AG09319 (cell line): ENCODE measurements at regions not wholly inside any gene's neighbourhood (a gene's known extent, or its start where the extent isn't known, plus 50 kb on each side); places are given as distances from the start of the nearest gene placed in this dataset.

Experiments
- DNase-seq: peaks from one replicate; pipeline ENCODE4 v3.0.0-alpha.2; 2010; ENCODE audit warnings: low read depth; ENCODE audit errors: extremely low read depth
- CTCF ChIP-seq: IDR thresholded peaks from 2 replicates; pipeline ENCODE4 v1.5.1; 2011; ENCODE audit warnings: low read depth, mild to moderate bottlenecking, inconsistent platforms, low read length, moderate library complexity

- no peak for TF ChIP-seq CTCF
- DNase-seq, result no peak
Observed at GRCh38 chr1:78373676-78374075, 117.1 kb upstream of the PTGFR start.

GRCh38 chr1:78375996-78376395, 114.8 kb upstream of the PTGFR start:
- DNase-seq, result no peak
- no peak for TF ChIP-seq CTCF

DNA sequence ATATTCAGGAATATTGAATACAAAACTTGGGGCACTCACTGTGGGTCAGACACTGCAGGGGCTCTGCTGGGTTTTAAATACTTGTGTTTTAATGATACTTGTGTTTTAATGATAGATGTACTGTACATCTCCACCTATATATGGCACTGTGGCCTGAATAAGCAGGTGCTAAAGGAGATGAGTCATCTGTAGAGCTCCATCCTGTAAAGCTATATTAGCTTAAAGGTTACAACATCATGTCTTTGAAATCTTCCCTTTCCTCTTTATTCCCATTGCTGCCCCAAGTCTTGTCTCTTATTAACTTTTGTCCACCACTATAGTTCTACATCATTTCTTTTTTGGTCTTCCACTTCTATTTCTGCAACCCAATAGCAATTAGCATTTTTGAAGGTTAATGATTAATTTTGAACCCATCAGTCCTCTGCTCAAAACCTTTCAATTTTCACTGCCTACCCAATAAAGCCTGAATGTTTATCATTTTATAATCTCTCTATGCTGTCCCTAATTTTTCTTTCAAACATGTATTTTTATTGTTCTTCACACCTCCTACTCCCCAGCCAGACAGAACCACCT, 113.3 kb upstream of the PTGFR start:
- no peak for DNase-seq
- no peak for TF ChIP-seq CTCF

DNA sequence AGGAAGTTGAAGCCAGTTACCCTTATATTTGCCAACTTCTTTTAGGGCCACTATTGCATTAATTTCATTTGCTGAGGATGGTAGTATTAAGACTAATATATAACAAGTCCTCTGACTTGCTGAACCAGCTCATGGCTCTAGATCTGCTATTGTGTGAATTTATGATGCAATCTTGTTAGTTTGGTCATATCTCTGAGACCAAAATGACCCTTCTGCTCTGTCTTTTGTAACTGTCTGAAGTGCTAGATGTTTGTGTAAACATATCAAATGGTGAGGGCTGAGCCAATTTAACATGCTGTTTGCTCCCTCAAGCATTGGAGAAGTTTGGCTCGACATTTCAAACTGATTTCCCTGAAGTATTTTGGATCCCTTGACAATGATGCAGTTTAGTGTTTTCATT, 106.9 kb upstream of the PTGFR start:
- TF ChIP-seq CTCF, result no peak
- no peak for DNase-seq

DNA sequence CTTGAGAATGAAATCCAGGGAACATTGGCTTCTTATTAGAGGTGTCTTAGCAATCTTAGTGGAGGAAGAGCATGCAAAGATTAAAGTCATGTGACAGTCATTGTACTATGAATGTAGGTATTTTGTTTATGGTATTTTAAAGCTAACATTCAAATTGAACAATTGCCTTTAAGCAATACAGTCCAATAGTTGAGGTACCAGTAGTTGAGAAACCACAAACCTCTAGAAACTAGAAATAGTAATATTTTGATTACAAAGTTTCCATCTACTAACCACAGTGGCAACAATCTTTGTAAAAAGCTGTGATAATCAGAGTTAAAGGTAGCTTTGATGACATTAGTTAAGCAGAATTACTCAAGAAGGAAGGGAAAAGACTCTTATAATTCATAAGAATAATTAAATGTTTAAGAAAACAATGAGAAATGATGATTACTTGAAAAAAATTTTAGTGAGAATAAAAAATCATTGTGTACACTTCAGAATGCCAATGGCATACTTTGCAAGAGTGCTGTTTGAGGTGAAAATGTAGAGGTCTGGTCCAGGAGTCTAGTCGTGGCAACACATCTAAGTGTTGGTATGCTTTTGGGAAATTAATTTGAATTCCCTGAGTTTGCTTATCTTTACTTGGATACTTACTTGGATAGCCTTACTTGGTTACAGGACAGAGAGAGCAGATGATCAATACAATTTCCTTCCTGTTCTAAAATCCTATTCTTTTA, 104.9 kb upstream of the PTGFR start:
- TF ChIP-seq CTCF, result no peak
- DNase-seq, result no peak

- TF ChIP-seq CTCF, result no peak
- DNase-seq, result no peak
Observed at GRCh38 chr1:78387201-78387600, 103.6 kb upstream of the PTGFR start.

GRCh38 chr1:78387871-78388270, 102.9 kb upstream of the PTGFR start:
- DNase-seq, result no peak
- TF ChIP-seq CTCF, result no peak
